PC-3 (cell line): ENCODE measurements at regions not wholly inside any gene's neighbourhood (a gene's known extent, or its start where the extent isn't known, plus 50 kb on each side); places are given as distances from the start of the nearest gene placed in this dataset.

ENCODE experiments used
- EZH2 ChIP-seq: fragments of 300-600 bp; sonication (generic); IDR thresholded peaks from one replicate; pipeline ENCODE4 v1.6.1; 2017; ENCODE audit warnings: antibody characterized with exemption, mild to moderate bottlenecking, low read length; ENCODE audit not compliant: unreplicated experiment
- EZH2phosphoT487 ChIP-seq: fragments of 300-600 bp; sonication (generic); IDR thresholded peaks from 2 replicates; pipeline ENCODE4 v1.6.1; 2018; ENCODE audit warnings: mild to moderate bottlenecking, antibody characterized with exemption, low read length, borderline replicate concordance
- TF ChIP-seq, protein P1 (sequence below): fragments of 300-600 bp; sonication (generic); conservative IDR thresholded peaks from 2 replicates; pipeline ENCODE4 v1.5.1; 2017; ENCODE audit warnings: antibody characterized with exemption, low read depth, mild to moderate bottlenecking, low read length

DNA sequence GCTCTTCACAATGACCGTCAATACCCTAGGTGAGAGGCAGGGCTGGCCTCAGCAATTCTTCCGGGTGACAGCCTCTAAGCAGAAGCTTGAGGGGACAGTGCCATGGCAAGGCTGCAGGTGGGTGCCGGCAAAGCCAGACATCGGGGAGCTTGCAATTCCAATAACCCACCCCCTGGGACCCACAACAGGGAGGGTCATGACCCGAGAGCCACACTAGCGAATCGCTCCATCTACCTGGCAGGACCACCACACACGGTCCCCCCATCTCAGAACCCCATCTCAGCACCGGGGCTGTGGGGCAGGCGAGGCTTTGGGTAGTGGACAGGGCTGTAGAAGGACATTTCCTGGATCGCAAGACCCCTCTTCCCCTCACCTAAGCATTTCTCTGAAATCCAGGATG, 177.2 kb downstream of the ACKR3 start:
- TF ChIP-seq, protein P1, sequence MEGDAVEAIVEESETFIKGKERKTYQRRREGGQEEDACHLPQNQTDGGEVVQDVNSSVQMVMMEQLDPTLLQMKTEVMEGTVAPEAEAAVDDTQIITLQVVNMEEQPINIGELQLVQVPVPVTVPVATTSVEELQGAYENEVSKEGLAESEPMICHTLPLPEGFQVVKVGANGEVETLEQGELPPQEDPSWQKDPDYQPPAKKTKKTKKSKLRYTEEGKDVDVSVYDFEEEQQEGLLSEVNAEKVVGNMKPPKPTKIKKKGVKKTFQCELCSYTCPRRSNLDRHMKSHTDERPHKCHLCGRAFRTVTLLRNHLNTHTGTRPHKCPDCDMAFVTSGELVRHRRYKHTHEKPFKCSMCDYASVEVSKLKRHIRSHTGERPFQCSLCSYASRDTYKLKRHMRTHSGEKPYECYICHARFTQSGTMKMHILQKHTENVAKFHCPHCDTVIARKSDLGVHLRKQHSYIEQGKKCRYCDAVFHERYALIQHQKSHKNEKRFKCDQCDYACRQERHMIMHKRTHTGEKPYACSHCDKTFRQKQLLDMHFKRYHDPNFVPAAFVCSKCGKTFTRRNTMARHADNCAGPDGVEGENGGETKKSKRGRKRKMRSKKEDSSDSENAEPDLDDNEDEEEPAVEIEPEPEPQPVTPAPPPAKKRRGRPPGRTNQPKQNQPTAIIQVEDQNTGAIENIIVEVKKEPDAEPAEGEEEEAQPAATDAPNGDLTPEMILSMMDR, result no peak
- TF ChIP-seq EZH2, result no peak
- no peak for TF ChIP-seq EZH2phosphoT487
